Trophoblast cell (in vitro differentiated cells and primary cell): ENCODE measurements at regions not wholly inside any gene's neighbourhood (a gene's known extent, or its start where the extent isn't known, plus 50 kb on each side); places are given as distances from the start of the nearest gene placed in this dataset.

Experiments used
- DNase-seq, 2 donors: peaks; one replicate each; pipeline ENCODE4 v3.0.0-alpha.2; 2016
- H2AFZ ChIP-seq: 2 replicates; pipeline ENCODE4 v1.6.1; 2013; ENCODE audit warnings: low read length, moderate library complexity, mild to moderate bottlenecking; ENCODE audit not compliant: insufficient read depth, poor library complexity
- H2AK5ac ChIP-seq: 2 replicates; pipeline ENCODE4 v1.6.1; 2013; ENCODE audit warnings: mild to moderate bottlenecking, low read length
- H2BK120ac ChIP-seq: 2 replicates; pipeline ENCODE4 v1.6.1; 2013; ENCODE audit warnings: low read length, mild to moderate bottlenecking, moderate library complexity; ENCODE audit not compliant: insufficient read depth, poor library complexity
- H2BK12ac ChIP-seq: 2 replicates; pipeline ENCODE4 v1.6.1; 2013; ENCODE audit warnings: mild to moderate bottlenecking, low read length, moderate library complexity
- H2BK5ac ChIP-seq: 2 replicates; pipeline ENCODE4 v1.6.1; 2013; ENCODE audit warnings: low read length, low read depth, moderate library complexity, mild to moderate bottlenecking; ENCODE audit not compliant: poor library complexity
- H3K14ac ChIP-seq: 2 replicates; pipeline ENCODE4 v1.6.1; 2013; ENCODE audit warnings: mild to moderate bottlenecking, low read length
- H3K18ac ChIP-seq: 2 replicates; pipeline ENCODE4 v1.6.1; 2013; ENCODE audit warnings: mild to moderate bottlenecking, low read length
- H3K23ac ChIP-seq: 2 replicates; pipeline ENCODE4 v1.6.1; 2013; ENCODE audit warnings: low read length
- H3K27ac ChIP-seq: 2 replicates; pipeline ENCODE4 v1.5.1; 2013; ENCODE audit warnings: low read depth, mild to moderate bottlenecking, inconsistent platforms, low read length, moderate library complexity
- H3K27me3 ChIP-seq: 2 replicates; pipeline ENCODE4 v1.6.1; 2013; ENCODE audit warnings: inconsistent platforms, mild to moderate bottlenecking, low read length, moderate library complexity; ENCODE audit not compliant: insufficient read depth
- H3K36me3 ChIP-seq, 2 experiments: 1 replicate in 1 of 2; 2 replicates in 1 of 2; pipeline ENCODE4 v1.6.1; 2013; ENCODE audit warnings: low read length in 2 of 2, mild to moderate bottlenecking in 2 of 2, moderate library complexity in 1 of 2; ENCODE audit not compliant: insufficient read depth in 2 of 2, control insufficient read depth in 1 of 2
- H3K4ac ChIP-seq: 2 replicates; pipeline ENCODE4 v1.6.1; 2013; ENCODE audit warnings: low read depth, mild to moderate bottlenecking, low read length, moderate library complexity
- H3K4me1 ChIP-seq, 2 experiments: 1 replicate in 1 of 2; 2 replicates in 1 of 2; pipeline ENCODE4 v1.6.1; 2013; ENCODE audit warnings: low read length in 2 of 2, mild to moderate bottlenecking in 2 of 2, moderate library complexity in 1 of 2; ENCODE audit not compliant: insufficient read depth in 2 of 2, control insufficient read depth in 1 of 2
- H3K4me2 ChIP-seq: 2 replicates; pipeline ENCODE4 v1.6.1; 2013; ENCODE audit warnings: inconsistent platforms, mild to moderate bottlenecking, low read length, moderate library complexity
- H3K4me3 ChIP-seq: 2 replicates; pipeline ENCODE4 v1.5.1; 2013; ENCODE audit warnings: mild to moderate bottlenecking, low read depth, low read length, inconsistent platforms
- H3K79me1 ChIP-seq: one replicate; pipeline ENCODE4 v1.6.1; 2013; ENCODE audit warnings: low read length
- H3K79me2 ChIP-seq: 2 replicates; pipeline ENCODE4 v1.6.1; 2013; ENCODE audit warnings: low read length, mild to moderate bottlenecking; ENCODE audit not compliant: control insufficient read depth, insufficient read depth, poor library complexity
- H3K9ac ChIP-seq: 2 replicates; pipeline ENCODE4 v1.6.1; 2013; ENCODE audit warnings: mild to moderate bottlenecking, low read length
- H3K9me3 ChIP-seq: 2 replicates; pipeline ENCODE4 v1.6.1; 2013; ENCODE audit warnings: low read depth, mild to moderate bottlenecking, control low read depth, inconsistent platforms, low read length; ENCODE audit not compliant: insufficient read depth
- H4K12ac ChIP-seq: 2 replicates; pipeline ENCODE4 v1.6.1; 2013; ENCODE audit warnings: low read depth, mild to moderate bottlenecking, low read length, moderate library complexity
- H4K8ac ChIP-seq: 2 replicates; pipeline ENCODE4 v1.6.1; 2013; ENCODE audit warnings: low read depth, mild to moderate bottlenecking, low read length, moderate library complexity
- H4K91ac ChIP-seq: one replicate; pipeline ENCODE4 v1.6.1; 2013; ENCODE audit warnings: low read depth, mild to moderate bottlenecking, low read length, moderate library complexity
- WGBS: extraction: QIAGEN DNeasy Blood & Tissue Kit; methylation state at CpG from one replicate; pipeline ENCODE4 v1.1.7; 2013; ENCODE audit warnings: missing lambda C conversion rate; ENCODE audit not compliant: insufficient read length, insufficient coverage; ENCODE audit errors: extremely low coverage; 5-methylcytosine and 5-hydroxymethylcytosine counted together

- H3K4me3 ChIP-seq: no peak overlapping the region
- H2BK5ac ChIP-seq: no peak overlapping the region
- H3K4me2 ChIP-seq: no peak overlapping the region
- no peak overlapping the region for H3K27ac ChIP-seq
- H2AFZ ChIP-seq: no peak overlapping the region
- H3K4ac ChIP-seq: no peak overlapping the region
- H3K14ac ChIP-seq: no peak overlapping the region
- no peak for DNase-seq
- no peak overlapping the region for H2AK5ac ChIP-seq
- no peak overlapping the region for H4K91ac ChIP-seq
- H2BK12ac ChIP-seq: no peak overlapping the region
- no peak overlapping the region for H3K18ac ChIP-seq
- no peak overlapping the region for H4K8ac ChIP-seq
- no peaks in the 10 kb centered on the region for H3K9me3 ChIP-seq
- H3K23ac ChIP-seq: no peak overlapping the region
- H3K79me2 ChIP-seq: no peaks in the 10 kb centered on the region
- H3K9ac ChIP-seq: no peak overlapping the region
- H3K36me3 ChIP-seq: no peaks in the 10 kb centered on the region
- H4K12ac ChIP-seq: no peak overlapping the region
- WGBS: no CpG with 5 or more reads among the region's 1 CpG
- peaks cover 0 to 2% of the 10 kb centered on the region in 2 experiments for H3K4me1 ChIP-seq
- no peaks in the 10 kb centered on the region for H3K27me3 ChIP-seq
- H2BK120ac ChIP-seq: no peak overlapping the region
- H3K79me1 ChIP-seq: peaks cover 3% of the 10 kb centered on the region
These were observed 553.0 kb upstream of the MARCKS start for GRCh38 chr6:113304116-113304515.

GRCh38 chr6:113306552-113307145, 550.5 kb upstream of the MARCKS start:
- WGBS: no CpG with 5 or more reads among the region's 5 CpGs

GRCh38 chr6:113308266-113308665, 548.9 kb upstream of the MARCKS start:
- Histone ChIP-seq H3K4me1 (peaks cover 0 to 2% of the 10 kb centered on the region in 2 experiments), H3K27ac (no peak overlapping the region), H3K79me2 (no peaks in the 10 kb centered on the region), H3K79me1 (peaks cover 3% of the 10 kb centered on the region), H2AFZ (no peak overlapping the region), H3K4me2 (no peak overlapping the region), H3K23ac (no peak overlapping the region), H4K12ac (no peak overlapping the region), H3K4me3 (no peak overlapping the region), H3K18ac (no peak overlapping the region), H2BK120ac (no peak overlapping the region), H2AK5ac (no peak overlapping the region), H3K36me3 (no peaks in the 10 kb centered on the region), H3K14ac (no peak overlapping the region), H3K4ac (no peak overlapping the region), H3K9ac (no peak overlapping the region), H4K91ac (no peak overlapping the region), H2BK12ac (no peak overlapping the region), H3K27me3 (no peaks in the 10 kb centered on the region), H2BK5ac (no peak overlapping the region), H3K9me3 (no peaks in the 10 kb centered on the region), H4K8ac (no peak overlapping the region)
- DNase-seq: no peak
- WGBS: no CpG with 5 or more reads among the region's 2 CpGs

More at GRCh38 chr6:113306552-113307145, 550.5 kb upstream of the MARCKS start:
- Histone ChIP-seq H4K8ac (no peak overlapping the region), H3K27ac (no peak overlapping the region), H4K91ac (peak overlapping the region; percentile 47), H2AK5ac (peak overlapping the region; percentile 94), H3K4me1 (peaks cover 0 to 2% of the 10 kb centered on the region in 2 experiments), H2BK5ac (no peak overlapping the region), H3K9ac (no peak overlapping the region), H3K36me3 (no peaks in the 10 kb centered on the region), H3K27me3 (no peaks in the 10 kb centered on the region), H3K79me1 (peaks cover 3% of the 10 kb centered on the region), H3K4me2 (no peak overlapping the region), H2BK12ac (peak overlapping the region; percentile 87), H3K18ac (peak overlapping the region; percentile 59), H2BK120ac (peak overlapping the region; percentile 60), H3K9me3 (no peaks in the 10 kb centered on the region), H3K23ac (no peak overlapping the region), H2AFZ (no peak overlapping the region), H3K79me2 (no peaks in the 10 kb centered on the region), H3K4ac (no peak overlapping the region), H3K4me3 (no peak overlapping the region), H4K12ac (no peak overlapping the region), H3K14ac (no peak overlapping the region)
- DNase-seq: peak; percentile 38 to 51

GRCh38 chr6:113313841-113314240, 543.3 kb upstream of the MARCKS start:
- H3K4me1 ChIP-seq: peaks cover 0 to 2% of the 10 kb centered on the region in 2 experiments
- H4K8ac ChIP-seq: no peak overlapping the region
- no peak overlapping the region for H3K4ac ChIP-seq
- no peaks in the 10 kb centered on the region for H3K9me3 ChIP-seq
- H3K79me2 ChIP-seq: no peaks in the 10 kb centered on the region
- H3K14ac ChIP-seq: no peak overlapping the region
- no peak overlapping the region for H3K4me3 ChIP-seq
- no peak overlapping the region for H3K27ac ChIP-seq
- H3K27me3 ChIP-seq: no peaks in the 10 kb centered on the region
- no peak overlapping the region for H2BK5ac ChIP-seq
- no peak for DNase-seq
- no peak overlapping the region for H2AK5ac ChIP-seq
- H4K91ac ChIP-seq: no peak overlapping the region
- no peak overlapping the region for H2AFZ ChIP-seq
- no peak overlapping the region for H4K12ac ChIP-seq
- no peaks in the 10 kb centered on the region for H3K79me1 ChIP-seq
- H3K36me3 ChIP-seq: no peaks in the 10 kb centered on the region
- H3K9ac ChIP-seq: no peak overlapping the region
- no peak overlapping the region for H3K4me2 ChIP-seq
- H3K23ac ChIP-seq: no peak overlapping the region
- H3K18ac ChIP-seq: no peak overlapping the region
- no CpG with 5 or more reads among the region's 1 CpG for WGBS
- no peak overlapping the region for H2BK12ac ChIP-seq
- H2BK120ac ChIP-seq: no peak overlapping the region
